IMR-90 (cell line): ENCODE measurements at regions not wholly inside any gene's neighbourhood (a gene's known extent, or its start where the extent isn't known, plus 50 kb on each side); places are given as distances from the start of the nearest gene placed in this dataset.

Source experiments
- ATAC-seq: fragments of 200-7000 bp; cut with Tn5 transposase; 2 replicates; pipeline ENCODE4 v1.9.1; 2020; ENCODE audit warnings: low read depth, mild to moderate bottlenecking, moderate library complexity
- BruUV-seq: library from RNA; stranded (reverse); fragments of 400-500 nt; replicated peaks from 2 replicates; lab custom pipeline; 2021; lab: Mats Ljungman, UMichigan
- CTCF ChIA-PET: fragments of 300-600 bp; formaldehyde crosslinking; extraction: SDS; loops from one replicate; lab custom pipeline; 2021; ENCODE audit warnings: antibody characterized with exemption; lab: Yijun Ruan, JAX
- POLR2A ChIA-PET: fragments of 300-600 bp; sonication (Branson Sonifier 250); formaldehyde crosslinking; loops from one replicate; lab custom pipeline; 2022; ENCODE audit warnings: antibody characterized with exemption; ENCODE audit not compliant: unreplicated experiment; lab: Charles Lee
- DNase-seq: peaks from one replicate; pipeline ENCODE4 v3.0.0; 2013
- H2AFZ ChIP-seq: replicated peaks from 2 replicates; pipeline ENCODE3; 2013; ENCODE audit warnings: low read length, mild to moderate bottlenecking; ENCODE audit not compliant: poor library complexity
- H2AK5ac ChIP-seq: 2 replicates; pipeline ENCODE4 v1.6.1; 2013; ENCODE audit warnings: low read depth, low read length, inconsistent platforms
- H2AK9ac ChIP-seq: replicated peaks from 2 replicates; pipeline ENCODE3; 2013; ENCODE audit warnings: mild to moderate bottlenecking, low read depth, low read length, moderate library complexity; ENCODE audit not compliant: poor library complexity
- H2BK120ac ChIP-seq: 2 replicates; pipeline ENCODE4 v1.6.1; 2013; ENCODE audit warnings: low read depth, low read length, inconsistent platforms
- H2BK15ac ChIP-seq: 3 replicates; pipeline ENCODE4 v1.6.1; 2013; ENCODE audit warnings: low read depth, low read length, inconsistent platforms
- H2BK20ac ChIP-seq: 2 replicates; pipeline ENCODE4 v1.6.1; 2013; ENCODE audit warnings: low read depth, mild to moderate bottlenecking, inconsistent platforms, low read length, moderate library complexity
- H2BK5ac ChIP-seq: 2 replicates; pipeline ENCODE4 v1.6.1; 2013; ENCODE audit warnings: mild to moderate bottlenecking, low read depth, low read length, inconsistent platforms; ENCODE audit not compliant: poor library complexity, severe bottlenecking
- H3K14ac ChIP-seq: replicated peaks from 2 replicates; pipeline ENCODE4 v1.6.1; 2013; ENCODE audit warnings: low read depth, low read length, inconsistent platforms
- H3K18ac ChIP-seq: 2 replicates; pipeline ENCODE4 v1.6.1; 2013; ENCODE audit warnings: low read depth, low read length, control low read depth
- H3K23ac ChIP-seq: 2 replicates; pipeline ENCODE4 v1.6.1; 2013; ENCODE audit warnings: low read depth, low read length, inconsistent platforms
- H3K27ac ChIP-seq: 2 replicates; pipeline ENCODE4 v1.5.1; 2013; ENCODE audit warnings: mild to moderate bottlenecking, control low read depth, low read length; ENCODE audit not compliant: insufficient read depth
- H3K27me3 ChIP-seq: 2 replicates; pipeline ENCODE4 v1.6.1; 2013; ENCODE audit warnings: low read length; ENCODE audit not compliant: control insufficient read depth, insufficient read depth
- H3K36me3 ChIP-seq: 2 replicates; pipeline ENCODE4 v1.6.1; 2013; ENCODE audit warnings: low read length, mixed read lengths; ENCODE audit not compliant: control insufficient read depth, insufficient read depth
- H3K4ac ChIP-seq: 2 replicates; pipeline ENCODE4 v1.6.1; 2013; ENCODE audit warnings: low read depth, low read length, inconsistent platforms
- H3K4me1 ChIP-seq: 2 replicates; pipeline ENCODE4 v1.6.1; 2013; ENCODE audit warnings: low read length, mixed read lengths; ENCODE audit not compliant: control insufficient read depth, insufficient read depth
- H3K4me2 ChIP-seq: 2 replicates; pipeline ENCODE4 v1.6.1; 2013; ENCODE audit warnings: low read depth, mild to moderate bottlenecking, control low read depth, low read length, moderate library complexity
- H3K4me3 ChIP-seq: 2 replicates; pipeline ENCODE4 v1.5.1; 2013; ENCODE audit warnings: low read depth, mild to moderate bottlenecking, control low read depth, low read length, moderate library complexity; ENCODE audit not compliant: insufficient read depth
- H3K56ac ChIP-seq: 2 replicates; pipeline ENCODE4 v1.6.1; 2013; ENCODE audit warnings: low read length, inconsistent platforms; ENCODE audit not compliant: insufficient read depth; ENCODE audit errors: extremely low read depth
- H3K79me1 ChIP-seq, 2 experiments: 2 replicates each; pipeline ENCODE4 v1.6.1; 2013; ENCODE audit warnings: low read length in 2 of 2, inconsistent platforms in 1 of 2, low read depth in 1 of 2
- H3K9ac ChIP-seq: 2 replicates; pipeline ENCODE4 v1.6.1; 2013; ENCODE audit warnings: low read depth, low read length, control low read depth
- H3K9me1 ChIP-seq: 2 replicates; pipeline ENCODE4 v1.6.1; 2013; ENCODE audit warnings: low read length, inconsistent platforms; ENCODE audit not compliant: insufficient read depth
- H3K9me3 ChIP-seq: 2 replicates; pipeline ENCODE4 v1.6.1; 2013; ENCODE audit warnings: low read length; ENCODE audit not compliant: control insufficient read depth, insufficient read depth
- H4K20me1 ChIP-seq: 2 replicates; pipeline ENCODE4 v1.6.1; 2013; ENCODE audit warnings: low read length, inconsistent platforms; ENCODE audit not compliant: insufficient read depth
- H4K5ac ChIP-seq: 2 replicates; pipeline ENCODE4 v1.6.1; 2013; ENCODE audit warnings: mild to moderate bottlenecking, low read depth, low read length, control low read depth
- H4K8ac ChIP-seq, 2 experiments: 2 replicates each; pipeline ENCODE4 v1.6.1; 2013; ENCODE audit warnings: low read depth in 2 of 2, low read length in 2 of 2, control low read depth in 1 of 2, inconsistent platforms in 1 of 2
- H4K91ac ChIP-seq: 2 replicates; pipeline ENCODE4 v1.6.1; 2013; ENCODE audit warnings: low read depth, low read length, inconsistent platforms; ENCODE audit not compliant: insufficient read depth
- BHLHE40 ChIP-seq: fragments of 150-350 bp; IDR thresholded peaks from 2 replicates; pipeline ENCODE4 v1.6.1; 2016; ENCODE audit warnings: mild to moderate bottlenecking, low read depth, low read length
- MAZ ChIP-seq: IDR thresholded peaks from 2 replicates; pipeline ENCODE4 v1.6.1; 2012; ENCODE audit warnings: low read depth, mild to moderate bottlenecking, low read length, improper control_type of control experiment, moderate library complexity, borderline replicate concordance
- RFX5 ChIP-seq: IDR thresholded peaks from 2 replicates; pipeline ENCODE4 v1.8.0; 2012; ENCODE audit warnings: low read depth, mild to moderate bottlenecking, low read length, moderate library complexity
- WGBS, 2 experiments: methylation state at CpG; one replicate each; pipeline versions ENCODE4 v1.1.5 to v1.1.7; 2013; ENCODE audit warnings: missing lambda C conversion rate in 2 of 2; ENCODE audit not compliant: insufficient read length in 1 of 2; ENCODE audit errors: extremely low coverage in 2 of 2; 5-methylcytosine and 5-hydroxymethylcytosine counted together
- dilution Hi-C: fragments of 300-500 bp; cut with HindIII; formaldehyde crosslinking; loops from one replicate; pipeline ENCODE4 v1.14.3; 2018; ENCODE audit warnings: low sequenced_read_pairs; ENCODE audit not compliant: unreplicated experiment
- in situ Hi-C: fragments of 300-500 bp; cut with MboI; formaldehyde crosslinking; loops from 3 replicates; pipeline ENCODE4 v1.14.3; 2019; ENCODE audit warnings: low sequenced_read_pairs, inconsistent platforms, mixed read lengths
- intact Hi-C: fragments of 100-400 bp; cut with micrococcal nuclease; formaldehyde crosslinking; loops from 2 replicates; pipeline ENCODE4 v1.10.0; 2022

DNA sequence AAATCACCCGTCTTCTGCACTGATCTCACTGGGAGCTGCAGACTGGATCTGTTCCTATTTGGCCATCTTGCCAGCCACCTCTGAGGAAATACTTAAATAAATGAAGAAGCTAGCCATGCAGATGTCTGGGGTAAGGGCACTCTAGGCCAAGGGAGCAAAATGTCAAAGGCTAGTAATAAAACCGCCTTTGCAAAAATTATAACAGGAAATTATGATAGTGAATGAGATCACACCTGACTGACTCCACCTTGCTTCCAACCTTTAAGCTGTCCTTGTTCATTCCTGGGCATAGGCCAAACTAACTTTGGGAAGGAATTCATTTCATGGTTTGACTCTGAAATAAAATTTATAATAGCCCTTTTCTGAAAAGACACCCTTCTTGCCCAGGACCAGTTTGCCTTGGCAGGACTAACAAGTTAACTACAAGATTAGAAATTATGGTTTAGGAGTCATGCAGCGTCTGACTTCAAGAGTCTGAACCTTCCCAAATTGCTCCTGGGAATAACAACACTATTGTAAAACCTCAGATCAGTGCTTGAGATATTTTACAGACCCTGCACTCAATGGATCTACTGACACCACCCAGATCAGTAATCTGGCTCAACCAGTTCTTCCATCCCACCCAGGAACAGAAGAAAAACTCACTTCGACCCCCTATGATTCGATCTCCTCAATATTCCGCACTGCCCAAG lies 246.9 kb upstream of the HDX start:
- Histone ChIP-seq H4K20me1 (no peaks in the 10 kb centered on the region), H3K9me1 (no peaks in the 10 kb centered on the region), H2BK120ac (no peak overlapping the region), H3K9me3 (no peaks in the 10 kb centered on the region), H4K8ac (no peak overlapping the region), H4K91ac (no peak overlapping the region), H3K4me1 (no peaks in the 10 kb centered on the region), H3K4me3 (no peak overlapping the region), H3K18ac (no peak overlapping the region), H3K23ac (no peak overlapping the region), H2AFZ (no peak overlapping the region), H3K4me2 (no peak overlapping the region), H3K14ac (no peak overlapping the region), H3K27ac (no peak overlapping the region), H2AK5ac (no peak overlapping the region), H3K27me3 (no peaks in the 10 kb centered on the region; the same call in 1 of the 2 replicates), H3K79me1 (no peaks in the 10 kb centered on the region), H2BK20ac (no peak overlapping the region), H3K36me3 (no peaks in the 10 kb centered on the region), H2BK15ac (no peak overlapping the region), H3K4ac (no peak overlapping the region), H4K5ac (no peak overlapping the region), H3K56ac (no peak overlapping the region), H2BK5ac (no peak overlapping the region), H2AK9ac (no peak overlapping the region), H3K9ac (no peak overlapping the region)
- ATAC-seq = no peak
- in situ Hi-C loops = no loop called here
- dilution Hi-C loops = no loop called here
- 60% methylated on average over 2 of the region's 6 CpGs; no CpG with 5 or more reads in 1 of the 2 experiments for WGBS, 2 experiments
- intact Hi-C loops = no loop called here
- BruUV-seq = no TSS peak
- POLR2A ChIA-PET = no interaction called here
- TF ChIP-seq BHLHE40 (no peak), RFX5 (no peak), MAZ (no peak)
- CTCF ChIA-PET = no interaction called here
- DNase-seq = no peak
